Activated naive CD8-positive, alpha-beta T cell treated with anti-CD3 and anti-CD28 coated beads for 36 hours (primary cell): ENCODE measurements at regions not wholly inside any gene's neighbourhood (a gene's known extent, or its start where the extent isn't known, plus 50 kb on each side); places are given as distances from the start of the nearest gene placed in this dataset.
"Not testable (repeated sequence)": the region's sequence is repeated elsewhere in the genome, so short reads cannot be mapped to it uniquely, and the experiment has no call there.

Experiments used
- DNase-seq: peaks from one replicate; pipeline ENCODE4 v3.0.0; 2021
- H3K27ac Mint-ChIP-seq: one replicate; pipeline ENCODE4 v1.8.0; 2022; ENCODE audit warnings: mild to moderate bottlenecking, moderate library complexity, mixed read lengths
- H3K27me3 Mint-ChIP-seq: one replicate; pipeline ENCODE4 v1.8.0; 2022; ENCODE audit warnings: mild to moderate bottlenecking, mixed read lengths
- H3K36me3 Mint-ChIP-seq: one replicate; pipeline ENCODE4 v1.8.0; 2021; ENCODE audit warnings: mild to moderate bottlenecking, mixed read lengths
- H3K4me1 Mint-ChIP-seq: one replicate; pipeline ENCODE4 v1.8.0; 2021; ENCODE audit warnings: mixed read lengths
- H3K4me3 Mint-ChIP-seq: one replicate; pipeline ENCODE4 v1.8.0; 2022; ENCODE audit warnings: mild to moderate bottlenecking, moderate library complexity, mixed read lengths
- H3K9me3 Mint-ChIP-seq: one replicate; pipeline ENCODE4 v1.8.0; 2022; ENCODE audit warnings: mixed read lengths

DNA sequence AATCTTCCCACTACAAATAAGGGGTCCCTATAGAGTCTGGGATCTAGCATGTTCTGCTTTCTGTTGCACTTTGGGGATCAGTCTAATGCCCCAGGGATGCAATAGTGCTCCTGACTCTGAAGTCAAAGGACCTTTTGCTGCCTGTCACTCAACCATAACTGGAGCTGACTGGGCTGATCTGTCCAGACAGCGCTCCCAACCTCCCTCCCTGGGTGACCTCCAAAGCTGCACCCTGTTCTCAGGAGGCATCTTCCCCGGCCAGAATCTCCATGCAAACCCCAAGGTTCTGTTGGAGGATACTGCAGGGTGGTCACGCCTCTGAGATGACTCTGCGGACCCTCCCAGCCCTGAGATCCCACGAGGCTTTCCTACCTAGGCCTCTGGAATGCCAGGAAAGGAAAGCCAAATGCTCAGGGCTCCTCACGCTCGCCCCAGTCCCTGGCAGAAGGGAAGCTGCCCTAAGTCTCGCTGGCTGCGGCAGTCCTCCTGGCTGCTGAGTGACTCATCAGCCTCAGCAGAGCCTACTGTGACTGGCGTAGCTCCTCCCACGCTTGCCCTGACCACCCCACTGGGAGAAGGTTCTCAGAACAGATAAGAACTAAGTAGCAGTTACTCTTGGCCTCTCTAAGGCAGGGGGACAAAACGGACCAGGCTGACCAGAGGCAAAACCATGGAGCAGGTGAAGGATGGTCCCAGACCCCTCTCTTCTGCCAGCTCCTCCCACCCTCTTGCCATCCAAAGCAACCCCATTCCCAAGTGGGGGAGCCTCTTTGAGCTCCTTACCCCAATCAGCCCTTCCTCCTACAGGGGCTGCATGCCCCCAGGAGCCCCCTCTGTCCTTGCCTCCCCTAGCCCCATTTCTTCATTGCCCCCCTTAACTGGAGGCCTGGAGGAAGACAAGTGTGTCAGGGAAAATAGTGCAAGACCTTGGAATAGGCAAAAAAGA is 124.1 kb upstream of the TNRC6C start:
- Mint-ChIP-seq H3K4me3 (no peak overlapping the region), H3K27me3 (peaks cover 6% of the 10 kb centered on the region), H3K9me3 (peaks cover 6% of the 10 kb centered on the region), H3K4me1 (peaks cover 31% of the 10 kb centered on the region), H3K27ac (no peak overlapping the region), H3K36me3 (peaks cover 5% of the 10 kb centered on the region)
- peak; percentile 76 for DNase-seq

DNA sequence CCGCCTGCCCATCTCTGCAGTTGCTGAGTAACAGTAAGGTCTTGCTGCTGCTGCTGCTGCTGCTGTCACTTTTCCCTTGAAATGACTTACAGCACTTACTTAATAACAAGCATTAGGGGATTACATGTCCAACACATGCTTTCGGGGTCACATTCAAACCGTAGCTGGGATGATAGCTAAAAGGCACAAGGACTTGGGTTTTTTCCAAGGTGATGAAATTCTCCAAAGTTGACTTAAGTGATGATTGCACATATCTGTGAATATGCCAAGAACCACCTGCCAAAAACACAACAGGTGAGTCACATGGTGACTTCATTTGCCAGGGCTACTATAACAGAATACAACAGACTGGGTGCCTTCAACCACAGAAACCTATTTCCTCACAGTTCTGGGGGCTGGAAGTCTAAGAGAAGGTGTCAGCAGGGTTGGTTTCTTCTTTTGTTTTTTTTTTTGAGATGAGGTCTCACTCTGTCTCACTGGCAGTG is 121.9 kb upstream of the TNRC6C start:
- Mint-ChIP-seq H3K4me3 (no peak overlapping the region), H3K9me3 (peaks cover 6% of the 10 kb centered on the region), H3K27ac (peak overlapping the region; percentile 66), H3K36me3 (peaks cover 5% of the 10 kb centered on the region), H3K4me1 (peaks cover 35% of the 10 kb centered on the region), H3K27me3 (peaks cover 9% of the 10 kb centered on the region)
- peak; percentile 31 for DNase-seq

DNA sequence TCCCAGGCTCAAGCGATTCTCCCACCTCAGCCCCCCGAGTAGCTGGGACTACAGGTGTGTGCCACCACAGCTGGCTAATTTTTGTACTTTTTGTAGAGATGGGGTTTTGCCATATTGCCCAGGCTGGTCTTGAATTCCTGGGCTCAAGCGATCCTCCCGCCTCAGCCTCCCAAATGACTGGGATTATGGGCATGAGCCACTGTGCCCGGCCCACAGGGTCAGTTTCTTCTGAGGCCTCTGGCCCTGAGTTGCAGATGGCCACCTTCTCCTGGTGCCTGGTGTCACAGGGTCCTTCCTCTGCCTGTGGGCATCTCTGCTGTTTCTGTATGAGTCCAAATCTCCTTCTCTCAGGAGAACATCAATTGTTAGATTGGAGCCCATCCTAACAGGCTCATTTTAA is 121.4 kb upstream of the TNRC6C start:
- not testable (repeated sequence) for H3K27ac Mint-ChIP-seq, H3K27me3 Mint-ChIP-seq, H3K4me3 Mint-ChIP-seq, DNase-seq, H3K9me3 Mint-ChIP-seq, H3K36me3 Mint-ChIP-seq
- H3K4me1 Mint-ChIP-seq: peaks cover 40% of the 10 kb centered on the region

DNA sequence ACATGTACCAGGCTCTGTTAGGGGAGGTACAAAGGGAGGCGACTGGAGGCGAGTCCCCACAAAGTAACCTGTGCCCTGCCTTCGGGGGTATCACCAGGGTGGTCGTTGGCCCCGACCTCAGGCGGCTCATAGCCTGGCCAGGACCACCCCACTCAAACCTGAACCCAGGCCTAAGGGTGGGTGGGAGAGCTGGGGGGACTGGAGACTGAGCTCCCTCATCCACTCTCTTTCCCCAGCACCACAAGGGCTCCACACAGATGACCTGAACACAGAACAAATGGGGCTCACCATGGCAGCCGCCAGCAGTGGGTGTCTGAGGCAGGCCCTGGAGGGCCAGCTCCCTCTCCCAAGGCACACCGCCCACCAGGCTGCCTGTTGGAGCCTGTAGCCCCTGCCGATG is 120.6 kb upstream of the TNRC6C start:
- no peak overlapping the region for H3K27ac Mint-ChIP-seq
- DNase-seq: no peak
- no peak overlapping the region for H3K4me3 Mint-ChIP-seq
- peaks cover 5% of the 10 kb centered on the region for H3K36me3 Mint-ChIP-seq
- peaks cover 9% of the 10 kb centered on the region for H3K27me3 Mint-ChIP-seq
- H3K4me1 Mint-ChIP-seq: peaks cover 48% of the 10 kb centered on the region
- peaks cover 6% of the 10 kb centered on the region for H3K9me3 Mint-ChIP-seq

DNA sequence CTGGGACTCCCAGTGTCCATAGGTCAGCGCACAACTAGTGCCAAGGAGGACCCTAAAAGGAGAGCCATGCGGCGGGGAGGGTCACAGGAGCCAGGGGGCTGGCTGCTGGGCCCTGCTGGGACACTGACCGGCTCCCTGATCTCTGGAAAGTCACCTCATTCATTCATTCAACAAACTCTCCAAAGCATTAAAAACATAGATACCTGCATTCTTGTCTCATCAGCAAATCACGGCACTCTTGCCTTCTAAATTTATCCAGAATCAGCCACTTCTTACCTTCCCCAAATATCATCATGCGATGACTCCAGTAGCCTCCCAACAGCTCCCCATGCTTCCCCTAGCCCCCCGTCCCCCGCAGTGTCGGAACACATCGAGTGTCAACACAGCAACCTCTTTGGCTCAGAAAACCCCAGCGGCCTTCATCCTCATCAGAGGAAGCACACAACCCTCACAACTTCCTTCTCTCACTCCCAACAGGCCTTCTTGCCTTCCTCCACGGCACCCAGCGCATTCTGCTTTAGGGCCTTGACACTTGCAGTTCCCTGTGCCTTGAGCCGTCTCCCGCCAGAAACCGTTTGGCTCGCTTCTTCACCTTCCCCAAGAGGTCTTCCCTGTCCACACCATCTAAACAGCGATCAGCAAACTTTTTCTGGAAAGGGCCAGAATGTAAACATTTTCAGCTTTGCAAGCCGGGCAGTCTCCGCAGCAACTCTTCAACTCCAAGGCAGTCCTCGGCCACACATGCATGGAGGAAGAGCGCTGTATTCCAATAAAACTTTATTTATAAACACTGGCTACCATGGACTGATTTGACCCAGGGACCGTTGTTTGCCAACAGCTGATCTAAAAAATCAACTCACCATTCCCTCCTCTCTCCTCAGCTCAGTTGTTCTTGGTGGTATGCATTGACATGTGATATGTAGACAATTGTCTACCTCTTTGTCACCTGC is 119.5 kb upstream of the TNRC6C start:
- no peak overlapping the region for H3K27ac Mint-ChIP-seq
- H3K9me3 Mint-ChIP-seq: peaks cover 6% of the 10 kb centered on the region
- DNase-seq: no peak
- H3K36me3 Mint-ChIP-seq: peaks cover 5% of the 10 kb centered on the region
- H3K4me1 Mint-ChIP-seq: peaks cover 52% of the 10 kb centered on the region
- no peak overlapping the region for H3K4me3 Mint-ChIP-seq
- peaks cover 9% of the 10 kb centered on the region for H3K27me3 Mint-ChIP-seq

DNA sequence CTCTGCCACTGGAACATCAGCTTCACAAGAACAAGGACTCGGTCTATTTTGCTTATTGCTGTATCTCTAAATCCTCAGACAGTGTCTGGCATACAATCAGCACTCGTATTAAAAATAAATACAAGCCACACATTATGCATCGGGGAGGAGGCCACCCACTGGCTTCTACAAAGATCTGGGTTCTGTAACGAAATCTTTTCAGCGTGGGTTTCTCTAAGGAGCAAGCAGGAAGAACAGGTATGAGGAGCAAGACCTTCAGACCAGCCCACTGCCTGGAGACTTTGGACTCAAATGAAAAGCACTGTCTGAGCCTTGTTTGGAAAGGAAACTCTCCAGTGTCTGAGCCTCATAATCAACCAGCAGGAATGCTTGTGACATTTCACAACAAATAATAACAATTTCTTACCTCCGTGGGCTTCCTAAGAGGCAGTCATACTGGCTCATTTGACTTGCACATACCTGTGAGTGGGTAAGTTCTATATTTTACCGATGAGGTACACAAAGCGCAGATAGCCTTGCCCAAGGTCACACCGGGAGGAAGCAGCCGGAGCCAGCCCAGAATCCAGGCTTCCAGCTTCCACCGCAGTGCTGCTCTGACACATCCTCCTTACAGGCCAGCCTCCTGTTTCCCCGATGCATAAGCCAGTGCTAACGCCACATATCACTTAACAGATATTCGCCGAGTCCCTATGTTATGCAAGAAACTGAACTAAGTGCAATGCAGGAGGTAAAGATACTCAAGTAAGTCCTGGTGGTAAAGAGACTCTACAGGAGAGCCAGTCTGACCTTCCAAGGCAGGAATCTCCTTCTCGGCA is 118.6 kb upstream of the TNRC6C start:
- H3K4me1 Mint-ChIP-seq: peaks cover 51% of the 10 kb centered on the region
- H3K9me3 Mint-ChIP-seq: peaks cover 6% of the 10 kb centered on the region
- no peak overlapping the region for H3K4me3 Mint-ChIP-seq
- DNase-seq: no peak
- H3K27ac Mint-ChIP-seq: no peak overlapping the region
- peaks cover 5% of the 10 kb centered on the region for H3K36me3 Mint-ChIP-seq
- peaks cover 9% of the 10 kb centered on the region for H3K27me3 Mint-ChIP-seq

DNA sequence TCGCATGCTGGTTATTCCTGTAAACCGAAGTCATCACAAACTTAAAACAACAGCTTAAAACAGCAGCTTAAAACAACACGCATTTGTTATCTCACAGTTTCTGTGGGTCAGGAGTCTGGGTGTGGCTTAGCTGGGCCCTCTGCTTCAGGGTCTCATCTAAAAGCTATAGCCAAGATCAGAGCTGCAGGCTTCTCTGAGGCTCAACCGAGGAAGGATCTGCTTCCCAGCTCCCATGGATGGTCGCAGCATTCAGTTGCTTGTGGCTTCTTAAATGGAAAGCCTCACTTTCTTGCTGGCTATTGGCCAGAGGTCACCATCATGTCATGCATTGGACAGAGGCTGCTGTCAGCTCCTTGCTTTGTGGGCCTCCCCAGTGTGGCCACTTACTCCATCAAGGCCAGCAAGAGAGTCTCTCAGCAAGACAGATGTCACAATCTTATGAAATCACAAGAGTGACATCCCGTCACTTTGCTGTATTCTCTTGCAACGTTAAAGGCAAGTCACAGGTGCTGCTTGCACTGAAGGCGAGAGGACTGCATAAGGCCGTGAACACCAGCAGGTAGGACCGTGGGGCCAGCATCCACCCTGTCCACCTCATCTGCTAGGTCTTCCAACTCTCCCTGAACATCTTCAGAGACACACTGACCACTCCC is 117.9 kb upstream of the TNRC6C start:
- peaks cover 5% of the 10 kb centered on the region for H3K36me3 Mint-ChIP-seq
- DNase-seq: no peak
- peaks cover 52% of the 10 kb centered on the region for H3K4me1 Mint-ChIP-seq
- H3K9me3 Mint-ChIP-seq: peaks cover 6% of the 10 kb centered on the region
- H3K4me3 Mint-ChIP-seq: no peak overlapping the region
- no peak overlapping the region for H3K27ac Mint-ChIP-seq
- peaks cover 9% of the 10 kb centered on the region for H3K27me3 Mint-ChIP-seq

DNA sequence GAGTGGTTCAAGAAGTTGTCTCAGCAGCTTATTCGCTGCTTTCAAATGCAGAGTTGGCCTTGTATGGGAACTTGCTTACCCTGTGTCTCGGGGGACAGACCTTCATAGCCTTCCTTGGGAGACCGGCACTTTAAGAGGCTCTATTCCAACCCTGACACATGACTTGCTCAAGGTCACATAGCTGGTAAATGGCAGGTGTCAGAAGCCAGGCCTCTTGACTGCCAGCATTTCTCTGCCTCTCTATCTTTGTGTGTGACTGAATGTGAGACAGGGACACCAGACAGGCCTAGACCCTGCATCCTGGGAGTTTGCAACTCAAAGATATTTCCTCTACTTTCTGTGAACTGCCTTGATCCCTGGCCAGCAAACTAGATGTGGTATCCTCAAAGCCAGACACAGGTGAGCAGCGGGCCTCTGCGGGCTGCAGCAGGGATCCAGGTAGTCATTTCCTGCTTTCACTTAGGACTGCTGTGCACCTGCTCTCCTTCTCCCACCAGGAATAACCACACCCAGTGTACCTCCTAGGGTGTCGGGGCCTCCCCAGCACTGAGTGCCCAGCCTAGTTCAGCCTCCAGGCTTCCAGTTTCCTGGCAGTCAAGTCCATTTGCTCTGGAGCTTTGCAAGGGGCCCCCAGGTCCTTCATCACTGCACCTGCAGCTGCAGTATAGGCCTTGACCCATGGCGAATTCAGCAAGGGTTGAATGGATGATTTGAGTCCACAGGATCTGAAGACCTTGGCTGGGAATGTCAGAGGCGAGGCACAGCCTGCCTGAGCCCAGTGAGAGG is 116.6 kb upstream of the TNRC6C start:
- Mint-ChIP-seq H3K4me1 (peaks cover 51% of the 10 kb centered on the region), H3K27me3 (peaks cover 9% of the 10 kb centered on the region), H3K27ac (no peak overlapping the region), H3K4me3 (no peak overlapping the region), H3K36me3 (peaks cover 3% of the 10 kb centered on the region), H3K9me3 (peaks cover 4% of the 10 kb centered on the region)
- DNase-seq: no peak

DNA sequence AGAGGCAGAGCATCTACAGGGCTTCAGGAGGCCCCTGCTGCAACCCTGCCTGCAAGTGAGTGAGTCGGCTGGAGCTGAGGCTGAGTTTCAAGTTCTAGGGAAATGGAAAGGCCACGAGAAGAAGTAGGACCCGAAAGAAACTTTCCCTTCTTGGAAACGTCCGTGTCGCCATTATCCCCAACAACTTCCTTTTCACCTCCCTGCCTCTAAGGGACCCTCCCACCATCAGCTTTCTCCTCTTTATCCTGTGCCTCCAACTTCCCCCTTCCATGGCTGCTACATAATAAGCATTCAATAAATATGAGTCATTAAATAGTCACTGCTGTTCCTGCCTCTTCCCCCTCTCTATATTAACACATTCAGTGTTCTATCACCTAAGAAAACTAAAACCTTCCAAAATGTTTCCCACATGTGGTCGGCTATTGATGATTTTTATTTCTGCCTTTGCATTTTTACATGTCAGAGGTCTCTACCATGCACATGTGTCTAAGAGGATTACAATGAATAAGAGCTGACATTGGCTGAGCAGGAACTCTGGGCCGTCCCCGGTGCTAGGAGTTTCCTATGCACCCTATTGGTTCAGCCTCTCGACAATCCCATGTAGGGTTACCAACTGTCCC is 115.9 kb upstream of the TNRC6C start:
- H3K27me3 Mint-ChIP-seq: peaks cover 9% of the 10 kb centered on the region
- peaks cover 49% of the 10 kb centered on the region for H3K4me1 Mint-ChIP-seq
- peak; percentile 21 for DNase-seq
- H3K27ac Mint-ChIP-seq: peak overlapping the region; percentile 82
- peaks cover 3% of the 10 kb centered on the region for H3K36me3 Mint-ChIP-seq
- peaks cover 4% of the 10 kb centered on the region for H3K9me3 Mint-ChIP-seq
- no peak overlapping the region for H3K4me3 Mint-ChIP-seq

DNA sequence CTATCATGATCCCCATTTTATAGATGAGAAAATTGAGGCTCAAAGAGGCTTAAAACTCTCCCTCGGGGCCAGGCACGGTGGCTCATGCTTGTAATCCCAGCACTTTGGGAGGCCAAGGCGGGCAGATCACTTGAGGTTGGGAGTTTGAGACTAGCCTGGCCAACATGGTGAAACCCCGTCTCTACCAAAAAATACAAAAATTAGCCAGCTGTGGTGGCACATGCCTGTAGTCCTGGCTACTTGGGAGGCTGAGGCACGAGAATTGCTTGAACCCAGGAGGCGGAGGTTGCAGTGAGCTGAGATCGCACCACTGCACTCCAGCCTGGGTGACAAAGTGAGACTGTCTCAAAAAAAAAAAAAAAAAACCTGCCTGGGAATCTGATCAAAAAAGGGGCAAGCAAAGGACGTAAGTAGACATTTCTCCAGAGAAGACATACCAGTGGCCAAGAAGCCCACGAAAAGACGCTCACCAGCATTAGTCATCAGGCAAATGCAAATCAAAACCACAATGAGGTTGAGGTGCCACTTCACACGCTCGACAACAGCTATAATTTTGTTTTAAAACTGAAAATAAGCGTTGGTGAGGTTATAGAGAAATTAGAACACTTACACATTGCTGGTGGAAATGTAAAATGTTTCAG is 115.1 kb upstream of the TNRC6C start:
- H3K27me3 Mint-ChIP-seq, H3K36me3 Mint-ChIP-seq, H3K9me3 Mint-ChIP-seq: not testable (repeated sequence)
- Mint-ChIP-seq H3K4me1 (peaks cover 49% of the 10 kb centered on the region), H3K27ac (peak overlapping the region; percentile 82), H3K4me3 (peak overlapping the region; percentile 14)
- peak; percentile 75 for DNase-seq

DNA sequence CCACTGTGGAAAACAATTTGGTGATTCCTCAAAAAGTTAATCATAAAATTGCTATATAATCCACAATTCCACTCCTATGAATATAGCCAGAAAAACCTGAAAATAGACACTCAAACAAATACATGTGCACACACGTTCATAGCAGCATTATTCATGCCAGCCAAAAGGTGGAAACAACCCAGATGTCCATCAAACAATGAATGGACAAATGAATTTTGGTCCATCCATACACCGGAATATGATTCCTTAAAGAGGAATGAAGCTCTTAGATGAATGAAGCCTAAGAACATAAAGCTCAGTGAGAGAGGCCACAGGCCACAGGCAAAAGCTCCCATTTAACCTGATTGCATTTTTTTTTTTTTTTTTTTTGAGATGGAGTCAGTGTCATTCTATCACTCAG is 114.6 kb upstream of the TNRC6C start:
- Mint-ChIP-seq H3K4me3 (peak overlapping the region; percentile 14), H3K4me1 (peaks cover 49% of the 10 kb centered on the region), H3K36me3 (no peaks in the 10 kb centered on the region), H3K9me3 (no peaks in the 10 kb centered on the region), H3K27ac (peak overlapping the region; percentile 82), H3K27me3 (peaks cover 8% of the 10 kb centered on the region)
- DNase-seq: no peak

DNA sequence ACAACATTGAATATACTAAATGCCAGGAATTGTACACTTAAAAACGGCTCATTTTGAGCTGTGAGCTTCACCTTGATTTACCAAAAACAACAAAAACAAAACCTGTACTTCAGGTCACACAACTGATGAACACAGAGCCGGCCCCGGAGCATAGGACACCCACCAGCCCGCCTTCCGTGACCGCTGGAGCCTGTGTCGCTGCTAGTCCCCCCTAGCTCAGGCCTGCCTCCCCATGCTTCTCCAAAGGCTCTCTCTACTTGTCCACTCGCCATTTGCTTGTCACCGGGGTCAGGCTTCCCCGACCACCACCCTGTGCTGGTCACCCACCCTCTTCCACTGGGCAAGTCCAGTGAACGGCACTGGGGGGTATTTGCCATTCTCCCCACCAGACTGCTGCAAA is 113.8 kb upstream of the TNRC6C start:
- Mint-ChIP-seq H3K27me3 (peaks cover 1% of the 10 kb centered on the region), H3K4me3 (no peak overlapping the region), H3K4me1 (peaks cover 48% of the 10 kb centered on the region), H3K36me3 (no peaks in the 10 kb centered on the region), H3K9me3 (no peaks in the 10 kb centered on the region), H3K27ac (no peak overlapping the region)
- DNase-seq: no peak
